HepG2 (cell line): ENCODE measurements at regions not wholly inside any gene's neighbourhood (a gene's known extent, or its start where the extent isn't known, plus 50 kb on each side); places are given as distances from the start of the nearest gene placed in this dataset.
A peak's percentile ranks its signal among the peaks of the same experiment; 100 is the strongest.

Experiments used
- CENPX ChIP-seq: sonication (generic); formaldehyde crosslinking; IDR thresholded peaks from 2 replicates; pipeline ENCODE4 v1.9.0; 2021; ENCODE audit warnings: mild to moderate bottlenecking, missing genetic modification reagents, moderate library complexity
- CHD2 ChIP-seq: IDR thresholded peaks from 2 replicates; pipeline ENCODE4 v1.6.1; 2011; ENCODE audit warnings: low read depth, low read length, improper control_type of control experiment
- FOXP1 ChIP-seq, 2 experiments: fragments of 450-650 bp in 1 of 2; IDR thresholded peaks; 2 replicates each; pipeline ENCODE4 v1.6.1; 2017 to 2018; ENCODE audit warnings: antibody characterized with exemption in 1 of 2
- HDAC1 ChIP-seq: sonication (generic); formaldehyde crosslinking; IDR thresholded peaks from 2 replicates; pipeline ENCODE4 v1.5.1; 2020; ENCODE audit warnings: mild to moderate bottlenecking, missing genetic modification reagents
- HDAC2 ChIP-seq: sonication (generic); formaldehyde crosslinking; IDR thresholded peaks from 2 replicates; pipeline ENCODE4 v1.4.0; 2020; ENCODE audit warnings: missing genetic modification reagents
- HNRNPUL1 ChIP-seq: fragments of 200-400 bp; formaldehyde crosslinking; IDR thresholded peaks from 2 replicates; pipeline ENCODE4 v1.6.1; 2017; ENCODE audit warnings: low read depth, mild to moderate bottlenecking, low read length, moderate library complexity
- KLF15 ChIP-seq: sonication (generic); formaldehyde crosslinking; IDR thresholded peaks from 2 replicates; pipeline ENCODE4 v1.8.1; 2023; ENCODE audit warnings: borderline replicate concordance, mild to moderate bottlenecking, inconsistent platforms, missing genetic modification reagents, mixed read lengths
- LCORL ChIP-seq, 2 experiments: fragments of 450-650 bp in 1 of 2; sonication (generic) in 1 of 2; formaldehyde crosslinking in 1 of 2; IDR thresholded peaks; 2 replicates each; pipeline versions ENCODE4 v1.5.0 to v1.6.1; 2017 to 2020; ENCODE audit warnings: antibody characterized with exemption in 1 of 2, missing genetic modification reagents in 1 of 2
- MXD4 ChIP-seq: IDR thresholded peaks from 2 replicates; pipeline ENCODE4 v1.6.1; 2016; ENCODE audit warnings: mild to moderate bottlenecking, missing biosample characterization, missing genetic modification reagents
- NR2F1 ChIP-seq, 2 experiments: fragments of 450-650 bp in 1 of 2; formaldehyde crosslinking in 1 of 2; IDR thresholded peaks; 2 replicates each; pipeline versions ENCODE4 v1.5.0 to v1.6.1; 2016 to 2020; ENCODE audit warnings: mild to moderate bottlenecking in 1 of 2, missing compliant biosample characterization in 1 of 2, missing genetic modification reagents in 1 of 2, moderate library complexity in 1 of 2
- PPARG ChIP-seq: conservative IDR thresholded peaks from 2 replicates; pipeline ENCODE4 v1.6.1; 2016; ENCODE audit warnings: missing biosample characterization, missing genetic modification reagents
- RXRB ChIP-seq: IDR thresholded peaks from 2 replicates; pipeline ENCODE4 v1.6.1; 2016; ENCODE audit warnings: borderline replicate concordance, missing genetic modification reagents, missing compliant biosample characterization
- SALL1 ChIP-seq: sonication (generic); formaldehyde crosslinking; IDR thresholded peaks from 2 replicates; pipeline ENCODE4 v1.8.0; 2022; ENCODE audit warnings: mild to moderate bottlenecking, missing genetic modification reagents
- SIX1 ChIP-seq: sonication (generic); formaldehyde crosslinking; IDR thresholded peaks from 2 replicates; pipeline ENCODE4 v1.4.0; 2020; ENCODE audit warnings: missing genetic modification reagents, borderline replicate concordance
- TCF7 ChIP-seq: sonication (generic); IDR thresholded peaks from 2 replicates; pipeline ENCODE4 v1.6.1; 2016; ENCODE audit warnings: antibody characterized with exemption, low read depth
- ZNF614 ChIP-seq: IDR thresholded peaks from 2 replicates; pipeline ENCODE4 v1.6.1; 2018; ENCODE audit warnings: missing biosample characterization, missing genetic modification reagents, inconsistent platforms, borderline replicate concordance
- ZSCAN9 ChIP-seq: IDR thresholded peaks from 2 replicates; pipeline ENCODE4 v1.6.1; 2016; ENCODE audit warnings: borderline replicate concordance
- TF ChIP-seq, protein P1 (sequence below): sonication (generic); formaldehyde crosslinking; IDR thresholded peaks from 2 replicates; pipeline ENCODE4 v1.5.1; 2020; ENCODE audit warnings: mild to moderate bottlenecking, missing genetic modification reagents, borderline replicate concordance
- TF ChIP-seq, protein P2 (sequence below): sonication (generic); formaldehyde crosslinking; IDR thresholded peaks from 2 replicates; pipeline ENCODE4 v1.5.0; 2020; ENCODE audit warnings: mild to moderate bottlenecking, missing genetic modification reagents, borderline replicate concordance

DNA sequence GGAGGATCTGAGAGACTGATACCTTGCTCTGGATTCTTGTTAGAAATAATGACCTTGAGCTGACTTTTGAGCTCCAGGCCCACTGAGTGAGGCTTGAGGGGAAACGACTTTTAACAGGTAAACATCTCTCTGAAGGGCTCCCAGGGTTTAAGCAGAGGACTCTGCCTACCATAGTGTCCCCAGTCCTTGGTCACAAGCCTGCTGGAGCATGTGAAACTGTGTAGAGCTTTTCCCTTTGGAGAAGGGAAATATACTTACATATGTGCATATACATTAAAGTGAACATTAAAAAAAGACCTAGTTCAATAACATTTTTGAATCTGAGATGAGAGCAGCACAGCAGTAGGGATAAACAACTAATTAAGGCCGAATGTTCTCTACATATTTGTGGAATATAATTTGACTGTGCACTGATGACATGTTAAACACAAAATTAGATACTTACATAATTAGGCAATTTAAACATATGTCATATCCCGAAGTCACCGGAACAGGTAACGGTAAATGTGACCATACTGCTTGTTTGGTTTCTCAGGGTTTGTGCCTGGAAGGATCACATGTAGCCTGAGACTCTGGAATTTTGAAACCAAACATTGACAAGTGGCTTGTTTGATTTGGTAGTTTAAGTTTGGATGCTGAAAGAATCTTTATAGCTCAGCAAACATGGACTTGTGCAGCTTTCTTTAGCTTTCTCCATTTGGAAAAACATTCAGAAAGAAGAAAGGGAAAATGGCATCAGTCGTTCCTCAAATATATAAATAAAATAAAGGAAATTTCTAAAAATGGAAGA lies 266.1 kb upstream of the C2CD4B start (continued):
- no peak for TF ChIP-seq LCORL (IDR thresholded peaks at IDR 0.05)
- TF ChIP-seq LCORL (CRISPR knock-in tag; IDR thresholded peaks at IDR 0.05), result peak; percentile 65; the same call in 1 of the 2 replicates
- TF ChIP-seq, protein P1, sequence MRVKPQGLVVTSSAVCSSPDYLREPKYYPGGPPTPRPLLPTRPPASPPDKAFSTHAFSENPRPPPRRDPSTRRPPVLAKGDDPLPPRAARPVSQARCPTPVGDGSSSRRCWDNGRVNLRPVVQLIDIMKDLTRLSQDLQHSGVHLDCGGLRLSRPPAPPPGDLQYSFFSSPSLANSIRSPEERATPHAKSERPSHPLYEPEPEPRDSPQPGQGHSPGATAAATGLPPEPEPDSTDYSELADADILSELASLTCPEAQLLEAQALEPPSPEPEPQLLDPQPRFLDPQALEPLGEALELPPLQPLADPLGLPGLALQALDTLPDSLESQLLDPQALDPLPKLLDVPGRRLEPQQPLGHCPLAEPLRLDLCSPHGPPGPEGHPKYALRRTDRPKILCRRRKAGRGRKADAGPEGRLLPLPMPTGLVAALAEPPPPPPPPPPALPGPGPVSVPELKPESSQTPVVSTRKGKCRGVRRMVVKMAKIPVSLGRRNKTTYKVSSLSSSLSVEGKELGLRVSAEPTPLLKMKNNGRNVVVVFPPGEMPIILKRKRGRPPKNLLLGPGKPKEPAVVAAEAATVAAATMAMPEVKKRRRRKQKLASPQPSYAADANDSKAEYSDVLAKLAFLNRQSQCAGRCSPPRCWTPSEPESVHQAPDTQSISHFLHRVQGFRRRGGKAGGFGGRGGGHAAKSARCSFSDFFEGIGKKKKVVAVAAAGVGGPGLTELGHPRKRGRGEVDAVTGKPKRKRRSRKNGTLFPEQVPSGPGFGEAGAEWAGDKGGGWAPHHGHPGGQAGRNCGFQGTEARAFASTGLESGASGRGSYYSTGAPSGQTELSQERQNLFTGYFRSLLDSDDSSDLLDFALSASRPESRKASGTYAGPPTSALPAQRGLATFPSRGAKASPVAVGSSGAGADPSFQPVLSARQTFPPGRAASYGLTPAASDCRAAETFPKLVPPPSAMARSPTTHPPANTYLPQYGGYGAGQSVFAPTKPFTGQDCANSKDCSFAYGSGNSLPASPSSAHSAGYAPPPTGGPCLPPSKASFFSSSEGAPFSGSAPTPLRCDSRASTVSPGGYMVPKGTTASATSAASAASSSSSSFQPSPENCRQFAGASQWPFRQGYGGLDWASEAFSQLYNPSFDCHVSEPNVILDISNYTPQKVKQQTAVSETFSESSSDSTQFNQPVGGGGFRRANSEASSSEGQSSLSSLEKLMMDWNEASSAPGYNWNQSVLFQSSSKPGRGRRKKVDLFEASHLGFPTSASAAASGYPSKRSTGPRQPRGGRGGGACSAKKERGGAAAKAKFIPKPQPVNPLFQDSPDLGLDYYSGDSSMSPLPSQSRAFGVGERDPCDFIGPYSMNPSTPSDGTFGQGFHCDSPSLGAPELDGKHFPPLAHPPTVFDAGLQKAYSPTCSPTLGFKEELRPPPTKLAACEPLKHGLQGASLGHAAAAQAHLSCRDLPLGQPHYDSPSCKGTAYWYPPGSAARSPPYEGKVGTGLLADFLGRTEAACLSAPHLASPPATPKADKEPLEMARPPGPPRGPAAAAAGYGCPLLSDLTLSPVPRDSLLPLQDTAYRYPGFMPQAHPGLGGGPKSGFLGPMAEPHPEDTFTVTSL (CRISPR knock-in tag), result peak; percentile 44; the same call in 1 of the 2 replicates
- 0 out of 2 replicates have a peak, but pooled peaks have one; percentile 21 for TF ChIP-seq PPARG (CRISPR knock-in tag)
- TF ChIP-seq CENPX, result no peak
- TF ChIP-seq SIX1 (CRISPR knock-in tag), result 0 out of 2 replicates have a peak, but pooled peaks have one; percentile 26
- TF ChIP-seq ZNF614 (CRISPR knock-in tag), result peak; percentile 61; the same call in 1 of the 2 replicates
- peak; percentile 60; the same call in 1 of the 2 replicates for TF ChIP-seq HDAC2 (CRISPR knock-in tag)
- TF ChIP-seq CHD2, result no peak
- TF ChIP-seq HDAC1 (CRISPR knock-in tag), result 0 out of 2 replicates have a peak, but pooled peaks have one; percentile 31
- peak; percentile 47; the same call in 1 of the 2 replicates for TF ChIP-seq SALL1 (CRISPR knock-in tag)
- 0 out of 2 replicates have a peak, but pooled peaks have one; percentile 15 for TF ChIP-seq TCF7
- TF ChIP-seq, protein P2, sequence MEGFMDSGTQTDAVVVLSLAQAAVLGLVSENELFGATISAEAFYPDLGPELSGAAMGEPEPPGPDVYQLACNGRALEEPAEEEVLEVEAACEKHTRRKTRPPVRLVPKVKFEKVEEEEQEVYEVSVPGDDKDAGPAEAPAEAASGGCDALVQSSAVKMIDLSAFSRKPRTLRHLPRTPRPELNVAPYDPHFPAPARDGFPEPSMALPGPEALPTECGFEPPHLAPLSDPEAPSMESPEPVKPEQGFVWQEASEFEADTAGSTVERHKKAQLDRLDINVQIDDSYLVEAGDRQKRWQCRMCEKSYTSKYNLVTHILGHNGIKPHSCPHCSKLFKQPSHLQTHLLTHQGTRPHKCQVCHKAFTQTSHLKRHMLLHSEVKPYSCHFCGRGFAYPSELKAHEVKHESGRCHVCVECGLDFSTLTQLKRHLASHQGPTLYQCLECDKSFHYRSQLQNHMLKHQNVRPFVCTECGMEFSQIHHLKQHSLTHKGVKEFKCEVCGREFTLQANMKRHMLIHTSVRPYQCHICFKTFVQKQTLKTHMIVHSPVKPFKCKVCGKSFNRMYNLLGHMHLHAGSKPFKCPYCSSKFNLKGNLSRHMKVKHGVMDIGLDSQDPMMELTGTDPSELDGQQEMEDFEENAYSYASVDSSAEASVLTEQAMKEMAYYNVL, result 0 out of 2 replicates have a peak, but pooled peaks have one; percentile 58
- no peak for TF ChIP-seq HNRNPUL1
- TF ChIP-seq RXRB (CRISPR knock-in tag), result 0 out of 2 replicates have a peak, but pooled peaks have one; percentile 25
- no peak for TF ChIP-seq NR2F1 (CRISPR knock-in tag; IDR thresholded peaks at IDR 0.05)
- 0 out of 2 replicates have a peak, but pooled peaks have one; percentile 16 for TF ChIP-seq ZSCAN9 (CRISPR knock-in tag)
- TF ChIP-seq FOXP1 (IDR thresholded peaks at IDR 0.05), result no peak
- peak; percentile 33; the same call in 1 of the 2 replicates for TF ChIP-seq FOXP1 (CRISPR knock-in tag; IDR thresholded peaks at IDR 0.05)
- 0 out of 2 replicates have a peak, but pooled peaks have one; percentile 49 for TF ChIP-seq MXD4 (CRISPR knock-in tag)
- TF ChIP-seq KLF15, result no peak
